ENCODE measurements at regions not wholly inside any gene's neighbourhood (a gene's known extent, or its start where the extent isn't known, plus 50 kb on each side); places are given as distances from the start of the nearest gene placed in this dataset.

DNA sequence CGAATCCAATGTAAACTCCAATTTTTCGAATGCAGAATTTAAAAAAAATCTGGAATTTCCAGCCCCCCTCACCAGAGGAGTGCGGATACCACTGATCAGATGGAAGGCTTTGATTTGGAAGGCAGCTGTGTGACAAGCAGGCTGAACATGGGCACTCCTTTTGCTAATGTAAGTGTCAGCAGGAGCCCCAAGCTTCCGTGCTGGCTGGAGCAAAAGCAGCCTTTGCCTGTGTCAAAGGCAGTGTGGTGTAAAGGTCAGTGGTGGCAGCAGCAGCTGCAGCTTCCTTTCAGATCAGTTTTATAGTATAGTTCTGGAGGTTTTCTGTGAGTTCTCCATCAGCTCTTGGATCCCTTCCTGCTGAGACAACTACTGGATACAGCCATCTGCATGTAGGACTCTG is 259.9 kb downstream of the CTH start:
- H3K9ac ChIP-seq (replicated peaks in 1 of 4; ENCODE audit: extremely low read depth in 1 of 4, low read depth in 3 of 4, low read length in 3 of 4) = no peak overlapping the region
- no peak overlapping the region for H3K4me3 ChIP-seq (ENCODE audit: extremely low read depth in 1 of 4, insufficient read depth in 2 of 4, low read depth in 3 of 4, low read length in 4 of 4)
- no peak overlapping the region for H2BK20ac ChIP-seq (ENCODE audit: low read length)
- H3K14ac ChIP-seq (ENCODE audit: insufficient read length) = no peak overlapping the region
- ChIA-PET POLR2A (ENCODE audit: partially characterized antibody) (no interaction called here), CTCF (ENCODE audit: partially characterized antibody) (interaction anchor here (0.7 kb wide), 1 partner anchor 375 kb away, joined by 3 read pairs; no protein-coding TSS in a partner anchor)
- H4K91ac ChIP-seq (replicated peaks; ENCODE audit: insufficient read length, low read length) = no peak overlapping the region
- H3K79me1 ChIP-seq (ENCODE audit: low read depth, low read length) = no peaks in the 10 kb centered on the region
- DNase-seq (ENCODE audit: low read depth in 1 of 2, low spot score in 2 of 2) (no peak), FAIRE-seq (no peak)
- H3K18ac ChIP-seq (ENCODE audit: extremely low read depth, low read length) = no peak overlapping the region
- H4K8ac ChIP-seq (ENCODE audit: extremely low read depth, insufficient read depth, low read length) = no peak overlapping the region
- TF ChIP-seq MAX (IDR thresholded peaks at IDR 0.05) = no peak
- no peak for TF ChIP-seq E2F6 (IDR thresholded peaks at IDR 0.05)
- no peak for TF ChIP-seq PHF8 (conservative IDR thresholded peaks at IDR 0.05; ENCODE audit: low read depth, low read length)
- no peak for TF ChIP-seq BACH1 (IDR thresholded peaks at IDR 0.05; ENCODE audit: low read length)
- TF ChIP-seq SRF (IDR thresholded peaks at IDR 0.05; ENCODE audit: low read depth, low read length) = no peak
- no peak for TF ChIP-seq EZH2 (IDR thresholded peaks at IDR 0.05; ENCODE audit: low read depth, low read length, severe bottlenecking)
- 63% methylated on average over 4 of the region's 4 CpGs; no CpG with 5 or more reads in 1 of the 2 experiments for WGBS, 2 experiments (ENCODE audit: extremely low coverage in 1 of 2, insufficient coverage in 1 of 2, insufficient read length in 1 of 2, insufficient replicate concordance in 2 of 2, low coverage in 1 of 2, low lambda C conversion rate in 2 of 2, missing lambda C conversion rate in 1 of 2)
- no peaks in the 10 kb centered on the region for H3K79me2 ChIP-seq (ENCODE audit: control insufficient read depth in 1 of 2, insufficient read depth in 2 of 2, low read length in 2 of 2)
- no peaks in the 10 kb centered on the region for H4K20me1 ChIP-seq (replicated peaks in 1 of 2; ENCODE audit: control insufficient read depth in 1 of 2, insufficient read depth in 2 of 2, low read length in 2 of 2)
- peaks cover 1 to 10% (median 4%) of the 10 kb centered on the region in 4 experiments; a peak in 4 of 7 replicates for H3K4me1 ChIP-seq (replicated peaks in 1 of 4; ENCODE audit: control insufficient read depth in 3 of 4, insufficient read depth in 4 of 4, low read length in 3 of 4)
- no peak overlapping the region for H2BK5ac ChIP-seq (ENCODE audit: low read depth, low read length)
- H3K23ac ChIP-seq (ENCODE audit: insufficient read length) = no peak overlapping the region
- H3K56ac ChIP-seq (replicated peaks; ENCODE audit: insufficient read length, low read depth, low read length) = no peak overlapping the region
- no peaks in the 10 kb centered on the region for H3K9me3 ChIP-seq (ENCODE audit: insufficient read depth in 2 of 2, low read depth in 1 of 2, low read length in 1 of 2)
- no peak overlapping the region for H3K27ac ChIP-seq (ENCODE audit: low read depth, low read length)
- H2BK120ac ChIP-seq (replicated peaks; ENCODE audit: low read depth, low read length) = no peak overlapping the region
- no peaks in the 10 kb centered on the region for H3K23me2 ChIP-seq (ENCODE audit: low read depth, low read length)
- no peak overlapping the region for H2BK12ac ChIP-seq (ENCODE audit: low read depth, low read length)
- H3K4me2 ChIP-seq (ENCODE audit: insufficient read depth in 1 of 2, low read depth in 2 of 2, low read length in 2 of 2) = no peak overlapping the region
- no peak overlapping the region for H2BK15ac ChIP-seq (ENCODE audit: low read length)
- no peak overlapping the region for H2AFZ ChIP-seq (ENCODE audit: low read length)
- no peak overlapping the region for H4K5ac ChIP-seq (ENCODE audit: insufficient read length, low read depth, low read length)
- H2AK5ac ChIP-seq (ENCODE audit: low read depth, low read length) = no peak overlapping the region
- H3K27me3 ChIP-seq (replicated peaks in 1 of 4; ENCODE audit: control insufficient read depth in 3 of 4, extremely low read depth in 1 of 4, insufficient read depth in 3 of 4, low read length in 3 of 4) = no peaks in the 10 kb centered on the region
- no peak overlapping the region for H3K4ac ChIP-seq (replicated peaks; ENCODE audit: insufficient read length, low read depth, low read length)
- no peaks in the 10 kb centered on the region for H3K36me3 ChIP-seq (ENCODE audit: control insufficient read depth in 2 of 4, insufficient read depth in 4 of 4, low read length in 3 of 4)
